GM23338 (cell line): ENCODE measurements at regions not wholly inside any gene's neighbourhood (a gene's known extent, or its start where the extent isn't known, plus 50 kb on each side); places are given as distances from the start of the nearest gene placed in this dataset.

ENCODE experiments used
- ATAC-seq: fragments of 200-7000 bp; cut with Tn5 transposase; 3 replicates; pipeline ENCODE4 v1.9.1; 2020
- DNase-seq: peaks from one replicate; pipeline ENCODE4 v3.0.0-alpha.2; 2015; ENCODE audit warnings: low spot score
- H2AFZ ChIP-seq: fragments of 200-600 bp; sonication (generic); 2 replicates; pipeline ENCODE4 v1.8.0; 2016; ENCODE audit warnings: antibody characterized with exemption, mild to moderate bottlenecking, moderate library complexity
- H3F3A ChIP-seq: fragments of 200-600 bp; sonication (generic); replicated peaks from 2 replicates; pipeline ENCODE4 v1.8.0; 2017; ENCODE audit warnings: antibody characterized with exemption, mixed run types, low read depth
- H3K27ac ChIP-seq: fragments of 200-600 bp; sonication (generic); 2 replicates; pipeline ENCODE4 v1.6.1; 2016; ENCODE audit warnings: low read depth
- H3K27me3 ChIP-seq: fragments of 200-600 bp; sonication (generic); 2 replicates; pipeline ENCODE4 v1.8.0; 2016; ENCODE audit warnings: mild to moderate bottlenecking, mixed run types, moderate library complexity; ENCODE audit not compliant: insufficient read depth
- H3K36me3 ChIP-seq: fragments of 200-600 bp; sonication (generic); 2 replicates; pipeline ENCODE4 v1.8.0; 2016; ENCODE audit warnings: mild to moderate bottlenecking; ENCODE audit not compliant: insufficient read depth
- H3K4me1 ChIP-seq: fragments of 200-600 bp; sonication (generic); 2 replicates; pipeline ENCODE4 v1.8.0; 2016; ENCODE audit warnings: mild to moderate bottlenecking, moderate library complexity; ENCODE audit not compliant: insufficient read depth
- H3K4me2 ChIP-seq: fragments of 200-600 bp; sonication (generic); 2 replicates; pipeline ENCODE4 v1.7.1; 2017; ENCODE audit warnings: mixed run types
- H3K4me3 ChIP-seq: fragments of 200-600 bp; sonication (generic); 2 replicates; pipeline ENCODE4 v1.6.1; 2016; ENCODE audit warnings: mixed run types
- H3K79me2 ChIP-seq: fragments of 200-600 bp; sonication (generic); replicated peaks from 2 replicates; pipeline ENCODE4 v1.8.0; 2017; ENCODE audit warnings: mild to moderate bottlenecking; ENCODE audit not compliant: insufficient read depth
- H3K9me2 ChIP-seq: fragments of 200-600 bp; sonication (generic); 2 replicates; pipeline ENCODE4 v1.8.0; 2017; ENCODE audit not compliant: insufficient read depth
- H4K20me1 ChIP-seq: fragments of 200-600 bp; sonication (generic); replicated peaks from 2 replicates; pipeline ENCODE4 v1.8.0; 2017; ENCODE audit warnings: mild to moderate bottlenecking; ENCODE audit not compliant: insufficient read depth
- H3K27ac Mint-ChIP-seq: 2 replicates; pipeline ENCODE4 v1.8.0; 2020; ENCODE audit warnings: inconsistent platforms, mild to moderate bottlenecking, moderate library complexity, mixed read lengths
- H3K27me3 Mint-ChIP-seq: 3 replicates; pipeline ENCODE4 v1.8.0; 2022; ENCODE audit warnings: low read depth, mild to moderate bottlenecking, moderate library complexity, mixed read lengths, inconsistent platforms; ENCODE audit not compliant: insufficient read depth, poor library complexity
- H3K36me3 Mint-ChIP-seq: 3 replicates; pipeline ENCODE4 v1.8.0; 2021; ENCODE audit warnings: low read depth, mild to moderate bottlenecking, inconsistent platforms, moderate library complexity, mixed read lengths
- H3K4me1 Mint-ChIP-seq: 3 replicates; pipeline ENCODE4 v1.8.0; 2020; ENCODE audit warnings: mild to moderate bottlenecking, inconsistent platforms, mixed read lengths
- H3K4me3 Mint-ChIP-seq: 3 replicates; pipeline ENCODE4 v1.8.0; 2021; ENCODE audit warnings: moderate library complexity, mild to moderate bottlenecking, inconsistent platforms, mixed read lengths
- H3K9me3 Mint-ChIP-seq: 3 replicates; pipeline ENCODE4 v1.8.0; 2020; ENCODE audit warnings: moderate library complexity, mild to moderate bottlenecking, inconsistent platforms, mixed read lengths
- CREB1 ChIP-seq: fragments of 250-450 bp; sonication (Bioruptor Pico); IDR thresholded peaks from 2 replicates; pipeline ENCODE4 v1.5.0; 2020; ENCODE audit warnings: low read depth, mild to moderate bottlenecking, moderate library complexity
- CTCF ChIP-seq, 2 experiments: fragments of 200-600 bp in 1 of 2; sonication (generic) in 1 of 2; conservative IDR thresholded peaks; 2 replicates each; pipeline versions ENCODE4 v1.5.1 to v1.6.1; 2016 to 2017; ENCODE audit warnings: antibody characterized with exemption in 2 of 2, low read depth in 2 of 2, mild to moderate bottlenecking in 2 of 2, moderate library complexity in 1 of 2
- ETS1 ChIP-seq: IDR thresholded peaks from 2 replicates; pipeline ENCODE4 v1.6.1; 2016; ENCODE audit warnings: antibody characterized with exemption
- EZH2 ChIP-seq: fragments of 200-600 bp; sonication (generic); IDR thresholded peaks from one replicate; pipeline ENCODE4 v1.8.0; 2017; ENCODE audit warnings: antibody characterized with exemption, mild to moderate bottlenecking, low read depth; ENCODE audit not compliant: unreplicated experiment
- EZH2phosphoT487 ChIP-seq: fragments of 200-600 bp; sonication (generic); IDR thresholded peaks from one replicate; pipeline ENCODE4 v1.8.1; 2018; ENCODE audit warnings: antibody characterized with exemption; ENCODE audit not compliant: unreplicated experiment
- JUNB ChIP-seq: IDR thresholded peaks from one replicate; pipeline ENCODE4 v1.6.1; 2016; ENCODE audit warnings: antibody characterized with exemption; ENCODE audit not compliant: unreplicated experiment
- NANOG ChIP-seq: IDR thresholded peaks from 2 replicates; pipeline ENCODE4 v1.6.1; 2016; ENCODE audit warnings: antibody characterized with exemption, borderline replicate concordance
- POLR2AphosphoS5 ChIP-seq: IDR thresholded peaks from 2 replicates; pipeline ENCODE4 v1.6.1; 2016; ENCODE audit warnings: antibody characterized with exemption, low read depth
- REST ChIP-seq: IDR thresholded peaks from one replicate; pipeline ENCODE4 v1.6.1; 2018; ENCODE audit warnings: antibody characterized with exemption; ENCODE audit not compliant: unreplicated experiment
- STAT1 ChIP-seq: IDR thresholded peaks from one replicate; pipeline ENCODE4 v1.6.1; 2016; ENCODE audit warnings: antibody characterized with exemption; ENCODE audit not compliant: unreplicated experiment
- ZNF114 ChIP-seq: fragments of 250-450 bp; sonication (Bioruptor Pico); IDR thresholded peaks from 2 replicates; pipeline ENCODE4 v1.5.0; 2020; ENCODE audit warnings: mild to moderate bottlenecking, moderate library complexity
- ZNF331 ChIP-seq: fragments of 250-450 bp; sonication (Bioruptor Pico); IDR thresholded peaks from 2 replicates; pipeline ENCODE4 v1.5.0; 2020; ENCODE audit warnings: low read depth, mild to moderate bottlenecking, moderate library complexity
- ZNF462 ChIP-seq: fragments of 250-450 bp; sonication (Bioruptor Pico); IDR thresholded peaks from 2 replicates; pipeline ENCODE4 v1.5.0; 2020; ENCODE audit warnings: mild to moderate bottlenecking, moderate library complexity

- H3K27me3 ChIP-seq, result no peaks in the 10 kb centered on the region
- no peak overlapping the region for H3K27ac ChIP-seq
- Mint-ChIP-seq H3K4me1 (no peaks in the 10 kb centered on the region), H3K27me3 (no peaks in the 10 kb centered on the region), H3K4me3 (no peak overlapping the region), H3K9me3 (peaks cover 48% of the 10 kb centered on the region), H3K27ac (no peak overlapping the region), H3K36me3 (no peaks in the 10 kb centered on the region)
- DNase-seq (no peak), ATAC-seq (no peak)
- H3K4me1 ChIP-seq, result no peaks in the 10 kb centered on the region
- no peaks in the 10 kb centered on the region for H3K79me2 ChIP-seq
- H3K4me2 ChIP-seq, result no peak overlapping the region
- no peak overlapping the region for H3K4me3 ChIP-seq
- no peaks in the 10 kb centered on the region for H3K36me3 ChIP-seq
- TF ChIP-seq ETS1, result no peak
- no peak for TF ChIP-seq CTCF (conservative IDR thresholded peaks at IDR 0.05; ENCODE audit: low read depth in 2 of 2)
- TF ChIP-seq STAT1, result no peak
- no peak for TF ChIP-seq EZH2phosphoT487
- TF ChIP-seq EZH2, result no peak
- no peak for TF ChIP-seq CREB1 (CRISPR knock-in tag)
- TF ChIP-seq NANOG, result no peak
- no peak for TF ChIP-seq ZNF462 (CRISPR knock-in tag)
- TF ChIP-seq JUNB, result no peak
- TF ChIP-seq ZNF114 (CRISPR knock-in tag), result no peak
- TF ChIP-seq POLR2AphosphoS5, result no peak
- no peak for TF ChIP-seq REST
- TF ChIP-seq ZNF331 (CRISPR knock-in tag), result no peak
- H3K9me2 ChIP-seq, result no peaks in the 10 kb centered on the region
- no peak overlapping the region for H2AFZ ChIP-seq
- no peaks in the 10 kb centered on the region for H4K20me1 ChIP-seq
- no peaks in the 10 kb centered on the region for H3F3A ChIP-seq
Measured at GRCh38 chr18:77708826-77709506, 459.3 kb downstream of the GALR1 start.
